A204.1 (cell line): ENCODE measurements at regions not wholly inside any gene's neighbourhood (a gene's known extent, or its start where the extent isn't known, plus 50 kb on each side); places are given as distances from the start of the nearest gene placed in this dataset.

Source experiments
- FAIRE-seq: peaks from 2 replicates; lab custom pipeline; 2012; peaks lifted over from hg19 to GRCh38; lab: Jason Lieb, UNC

GRCh38 chr19:27796540-27796939 lies 1416.4 kb downstream of the UQCRFS1 start:
- no peak for FAIRE-seq

- FAIRE-seq = no peak
Measured at GRCh38 chr19:27796073-27796472, 1416.9 kb downstream of the UQCRFS1 start.

- FAIRE-seq = no peak
Measured at GRCh38 chr19:27795369-27795768, 1417.6 kb downstream of the UQCRFS1 start.

- FAIRE-seq = no peak
Measured at GRCh38 chr19:27794494-27795042, 1418.4 kb downstream of the UQCRFS1 start.

GRCh38 chr19:27793644-27794493 lies 1419.1 kb downstream of the UQCRFS1 start:
- peak; percentile 56 for FAIRE-seq

- peak; percentile 80 for FAIRE-seq
Measured at GRCh38 chr19:27793128-27793643, 1419.8 kb downstream of the UQCRFS1 start.

- FAIRE-seq = no peak
Measured at GRCh38 chr19:27792576-27793127, 1420.3 kb downstream of the UQCRFS1 start.

- no peak for FAIRE-seq
Measured at GRCh38 chr19:27780367-27781075, 1432.4 kb downstream of the UQCRFS1 start.

GRCh38 chr19:27779954-27780353 lies 1433.0 kb downstream of the UQCRFS1 start:
- no peak for FAIRE-seq

- no peak for FAIRE-seq
Measured at GRCh38 chr19:27777726-27778125, 1435.2 kb downstream of the UQCRFS1 start.

- FAIRE-seq = no peak
Measured at GRCh38 chr19:27777242-27777641, 1435.7 kb downstream of the UQCRFS1 start.

GRCh38 chr19:27776524-27776923 lies 1436.4 kb downstream of the UQCRFS1 start:
- no peak for FAIRE-seq

- FAIRE-seq = no peak
Measured at GRCh38 chr19:27776020-27776419, 1436.9 kb downstream of the UQCRFS1 start.

- no peak for FAIRE-seq
Measured at GRCh38 chr19:27775395-27775794, 1437.6 kb downstream of the UQCRFS1 start.

- FAIRE-seq = no peak
Measured at GRCh38 chr19:27774827-27775226, 1438.1 kb downstream of the UQCRFS1 start.

GRCh38 chr19:27774337-27774736 lies 1438.6 kb downstream of the UQCRFS1 start:
- no peak for FAIRE-seq

GRCh38 chr19:27773318-27774094 lies 1439.4 kb downstream of the UQCRFS1 start:
- no peak for FAIRE-seq

- no peak for FAIRE-seq
Measured at GRCh38 chr19:27772059-27772458, 1440.9 kb downstream of the UQCRFS1 start.

- no peak for FAIRE-seq
Measured at GRCh38 chr19:27770095-27770494, 1442.9 kb downstream of the UQCRFS1 start.

GRCh38 chr19:27767234-27767633 lies 1445.7 kb downstream of the UQCRFS1 start:
- no peak for FAIRE-seq

GRCh38 chr19:27765912-27766725 lies 1446.8 kb downstream of the UQCRFS1 start:
- no peak for FAIRE-seq
